HG02943 (cell line): ENCODE measurements at regions not wholly inside any gene's neighbourhood (a gene's known extent, or its start where the extent isn't known, plus 50 kb on each side); places are given as distances from the start of the nearest gene placed in this dataset.
"Not testable (repeated sequence)": the region's sequence is repeated elsewhere in the genome, so short reads cannot be mapped to it uniquely, and the experiment has no call there.

Experiments
- ATAC-seq: cut with Tn5 transposase; IDR thresholded peaks from one replicate; pipeline ENCODE4 v1.9.1; 2021; ENCODE audit warnings: mild to moderate bottlenecking, low read depth, moderate library complexity; ENCODE audit not compliant: unreplicated experiment

GRCh38 chr2:150222942-150223341 is 264.5 kb downstream of the RND3 start:
- ATAC-seq: no peak

DNA sequence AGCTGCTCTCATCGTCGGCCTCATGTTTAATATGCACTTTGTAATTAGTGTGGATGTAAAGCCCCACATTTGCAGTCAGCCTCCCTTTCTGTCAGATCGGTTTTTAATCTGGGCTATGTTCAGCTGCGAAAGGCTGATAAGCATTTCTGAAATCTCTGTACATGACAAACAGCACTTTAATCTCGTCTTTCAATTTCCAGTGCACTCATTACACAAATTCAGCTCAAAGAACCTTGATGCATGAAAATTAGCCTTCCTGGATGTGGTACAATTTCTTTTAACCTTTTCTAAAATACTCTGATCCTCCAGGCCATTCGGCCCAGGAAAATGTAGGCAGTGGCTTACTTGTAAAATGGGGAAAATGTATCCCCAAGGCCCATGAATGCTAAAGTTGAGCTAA is 265.1 kb downstream of the RND3 start:
- no peak for ATAC-seq

- ATAC-seq: no peak
Measured at GRCh38 chr2:150219861-150220260, 267.6 kb downstream of the RND3 start.

DNA sequence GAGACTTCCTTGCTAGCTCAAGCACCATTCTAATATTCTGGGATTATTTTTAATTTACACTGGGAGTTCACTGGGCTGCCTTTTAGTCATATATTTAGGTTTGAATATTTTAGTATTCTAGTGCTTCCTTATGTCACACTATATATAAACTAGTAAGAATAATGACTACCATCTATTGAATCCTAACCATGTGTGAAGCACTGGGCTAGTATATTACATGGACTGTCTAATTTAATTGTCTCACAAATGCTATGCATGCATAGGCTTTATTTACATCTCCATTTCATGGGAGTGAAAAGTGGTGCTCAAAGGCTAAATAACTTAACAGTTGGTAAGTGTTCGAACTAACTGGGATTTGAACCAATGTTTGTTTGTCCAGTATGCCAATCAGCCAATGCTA is 272.4 kb downstream of the RND3 start:
- no peak for ATAC-seq

- no peak for ATAC-seq
Measured at GRCh38 chr2:150214626-150215025, 272.8 kb downstream of the RND3 start.

GRCh38 chr2:150212722-150213171 is 274.7 kb downstream of the RND3 start:
- ATAC-seq: no peak

DNA sequence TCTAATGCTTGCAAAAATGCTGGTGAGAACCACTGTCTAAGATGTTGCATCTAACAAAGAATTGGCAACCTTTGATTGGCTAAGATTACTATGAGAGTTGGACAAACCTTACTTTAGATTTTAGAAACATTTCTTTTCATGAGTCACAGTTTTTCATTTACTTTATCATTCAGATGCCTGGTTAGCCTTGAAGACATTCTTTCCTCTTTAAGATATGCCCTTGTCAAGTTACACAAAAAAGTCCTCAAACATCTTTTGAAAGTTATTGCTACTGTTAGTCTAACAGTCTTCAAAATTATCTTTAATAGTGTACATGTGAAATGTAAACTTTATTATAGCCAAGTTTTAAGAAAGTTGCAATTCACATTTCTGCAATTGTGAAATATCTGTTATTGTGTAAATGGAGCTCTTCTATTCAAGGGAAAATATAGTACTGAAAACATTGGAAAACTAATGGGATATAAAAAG is 276.3 kb downstream of the RND3 start:
- ATAC-seq: no peak

DNA sequence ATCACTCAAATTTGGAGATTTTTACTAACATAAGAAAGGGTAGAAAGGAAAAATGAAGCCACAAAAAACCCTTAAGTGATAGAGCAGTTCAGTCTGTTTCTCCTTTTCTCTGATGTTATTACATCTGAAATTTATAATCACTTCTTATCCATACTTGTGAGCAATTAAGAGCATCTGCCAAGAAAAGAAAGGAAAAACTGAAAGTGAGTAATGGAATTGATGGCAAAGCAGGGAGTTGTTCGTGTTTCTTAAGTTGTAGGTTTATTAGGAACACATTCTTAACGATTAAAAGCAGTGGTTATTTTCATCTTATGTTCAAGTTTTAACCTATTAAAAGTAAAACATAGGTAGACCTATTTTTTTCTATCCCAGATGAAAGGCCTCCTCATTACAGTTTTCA is 277.7 kb downstream of the RND3 start:
- no peak for ATAC-seq

DNA sequence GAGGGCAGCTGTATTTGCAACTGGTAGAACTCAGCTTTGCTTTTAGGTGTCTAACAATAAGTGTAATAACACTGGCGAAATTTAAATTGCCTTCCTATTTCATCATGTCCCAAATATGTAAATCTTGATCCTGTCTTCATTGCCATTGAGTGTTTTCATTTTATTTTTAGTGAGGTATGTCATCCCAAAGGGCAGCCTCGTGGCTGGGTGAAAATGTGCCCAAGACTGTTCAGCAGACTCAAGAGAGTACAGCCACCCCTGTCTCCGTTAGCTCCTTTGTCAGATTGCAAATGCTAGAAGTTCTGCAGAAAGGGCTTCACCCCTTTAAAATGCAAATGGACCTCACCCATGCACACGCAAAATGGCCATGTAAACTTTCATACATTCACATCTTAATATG is 278.8 kb downstream of the RND3 start:
- ATAC-seq: no peak

DNA sequence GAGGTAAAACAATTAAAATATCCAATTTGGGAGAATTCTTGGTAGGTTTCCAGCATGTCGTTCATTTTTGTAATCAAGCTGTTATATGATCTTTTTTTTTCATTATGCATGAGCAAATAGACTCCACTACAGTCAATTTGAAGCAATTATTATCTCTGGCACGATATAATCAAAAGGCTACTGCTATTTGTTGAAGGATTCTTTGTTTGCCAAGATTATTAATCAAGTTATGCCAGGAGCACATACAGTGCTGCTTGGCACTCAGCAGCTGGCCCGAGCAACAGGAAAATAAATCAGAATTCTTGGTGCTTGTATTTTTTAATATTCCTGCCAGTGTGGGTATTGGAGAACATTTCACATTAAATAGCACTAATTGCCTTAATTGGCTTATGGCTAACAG is 279.5 kb downstream of the RND3 start:
- ATAC-seq: no peak

- no peak for ATAC-seq
Measured at GRCh38 chr2:150204451-150204850, 283.0 kb downstream of the RND3 start.

DNA sequence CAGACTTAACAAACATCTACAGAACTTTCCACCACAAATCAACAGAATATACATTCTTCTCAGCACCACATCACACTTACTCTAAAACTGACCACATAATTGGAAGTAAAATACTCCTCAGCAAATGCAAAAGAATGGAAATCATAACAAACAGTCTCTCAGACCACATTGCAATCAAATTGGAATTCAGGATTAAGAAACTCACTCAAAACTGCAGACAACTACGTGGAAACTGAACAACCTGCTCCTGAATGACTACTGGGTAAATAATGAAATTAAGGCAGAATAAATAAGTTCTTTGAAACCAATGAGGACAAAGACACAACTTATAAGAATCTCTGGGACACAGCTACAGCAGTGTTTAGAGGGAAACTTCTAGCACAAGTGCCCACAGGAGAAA is 292.7 kb downstream of the RND3 start:
- not testable (repeated sequence) for ATAC-seq

GRCh38 chr2:150192701-150193100 is 294.8 kb downstream of the RND3 start:
- ATAC-seq: no peak

DNA sequence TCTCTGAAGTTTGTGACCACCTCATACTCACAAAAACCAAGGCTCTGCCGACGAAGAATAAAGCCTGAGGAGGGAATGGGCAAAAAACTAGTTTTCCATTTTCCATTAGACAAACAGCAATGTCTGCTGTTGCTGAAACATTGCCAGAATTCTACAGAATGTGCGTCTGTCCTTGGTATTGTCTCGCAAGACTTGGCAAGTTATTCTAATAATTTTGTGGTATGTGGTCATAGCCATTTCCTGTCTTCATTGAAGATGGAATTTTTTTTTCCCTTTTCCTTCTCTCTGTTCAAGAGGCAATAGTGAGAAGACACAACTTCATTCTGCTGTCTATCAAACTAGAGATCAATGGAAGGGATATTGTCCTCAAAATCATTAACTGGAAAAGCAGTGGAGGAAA is 296.1 kb downstream of the RND3 start:
- no peak for ATAC-seq

- ATAC-seq: no peak
Measured at GRCh38 chr2:150190546-150190945, 296.9 kb downstream of the RND3 start.

GRCh38 chr2:150188800-150189199 is 298.7 kb downstream of the RND3 start:
- no peak for ATAC-seq

DNA sequence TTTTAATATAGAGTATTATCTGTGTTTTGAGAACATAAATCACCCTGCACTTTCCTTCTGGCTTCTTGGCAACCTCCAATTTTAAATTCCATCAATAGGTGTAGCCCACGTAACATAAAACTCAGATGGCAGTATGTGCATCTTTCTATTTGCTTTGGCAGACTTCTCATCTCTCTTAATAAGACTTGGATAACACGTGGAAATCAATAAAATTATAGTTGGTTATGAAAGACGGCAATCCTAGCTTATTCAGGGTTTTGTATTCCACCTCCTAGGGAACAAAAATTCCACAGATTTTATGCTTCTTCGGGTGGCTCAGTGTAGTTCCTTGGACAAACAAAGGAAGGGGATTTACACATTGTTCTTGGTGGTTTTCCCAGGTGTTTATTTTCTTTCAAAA is 299.3 kb downstream of the RND3 start:
- ATAC-seq: no peak

GRCh38 chr2:150182566-150183235 is 304.8 kb downstream of the RND3 start:
- no peak for ATAC-seq

DNA sequence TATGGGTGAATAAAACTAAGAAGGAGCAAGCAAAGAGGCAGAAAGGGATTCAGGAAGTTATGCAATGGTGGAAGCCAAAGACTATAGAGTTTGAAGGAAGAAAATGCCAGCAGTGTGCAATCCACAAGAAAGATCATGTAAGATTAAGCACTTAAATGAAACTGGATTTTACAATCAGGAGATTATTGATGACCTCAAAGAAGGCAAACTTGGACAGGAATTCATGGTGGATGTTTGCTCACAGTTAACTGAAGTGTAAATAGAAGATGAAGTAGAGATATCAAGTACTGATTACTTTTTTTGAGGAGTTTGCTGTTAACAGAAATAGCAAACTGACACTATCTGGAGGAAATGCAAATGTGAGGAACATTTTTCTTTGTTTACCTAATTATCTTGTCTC is 308.9 kb downstream of the RND3 start:
- ATAC-seq: no peak

DNA sequence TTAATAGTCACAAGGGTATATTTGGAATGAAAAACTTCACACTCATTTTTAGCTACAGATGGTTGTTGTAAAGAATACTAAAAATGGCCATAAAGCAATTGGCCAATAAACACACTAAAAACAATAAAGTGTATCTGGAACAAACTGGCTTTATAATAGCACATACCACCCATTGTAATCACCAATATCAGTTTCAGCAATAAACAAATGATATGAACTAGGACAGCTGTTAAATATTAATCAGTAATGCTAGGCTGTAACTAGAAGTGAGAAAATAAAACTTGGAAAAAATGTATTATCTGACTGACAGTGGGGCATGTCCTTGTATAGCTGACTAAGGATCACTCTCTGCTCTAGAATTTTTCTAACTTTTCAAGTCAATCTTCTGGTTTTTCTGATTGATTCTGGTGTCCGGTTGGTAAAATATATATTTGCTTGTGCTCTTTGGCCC is 312.5 kb downstream of the RND3 start:
- ATAC-seq: no peak

DNA sequence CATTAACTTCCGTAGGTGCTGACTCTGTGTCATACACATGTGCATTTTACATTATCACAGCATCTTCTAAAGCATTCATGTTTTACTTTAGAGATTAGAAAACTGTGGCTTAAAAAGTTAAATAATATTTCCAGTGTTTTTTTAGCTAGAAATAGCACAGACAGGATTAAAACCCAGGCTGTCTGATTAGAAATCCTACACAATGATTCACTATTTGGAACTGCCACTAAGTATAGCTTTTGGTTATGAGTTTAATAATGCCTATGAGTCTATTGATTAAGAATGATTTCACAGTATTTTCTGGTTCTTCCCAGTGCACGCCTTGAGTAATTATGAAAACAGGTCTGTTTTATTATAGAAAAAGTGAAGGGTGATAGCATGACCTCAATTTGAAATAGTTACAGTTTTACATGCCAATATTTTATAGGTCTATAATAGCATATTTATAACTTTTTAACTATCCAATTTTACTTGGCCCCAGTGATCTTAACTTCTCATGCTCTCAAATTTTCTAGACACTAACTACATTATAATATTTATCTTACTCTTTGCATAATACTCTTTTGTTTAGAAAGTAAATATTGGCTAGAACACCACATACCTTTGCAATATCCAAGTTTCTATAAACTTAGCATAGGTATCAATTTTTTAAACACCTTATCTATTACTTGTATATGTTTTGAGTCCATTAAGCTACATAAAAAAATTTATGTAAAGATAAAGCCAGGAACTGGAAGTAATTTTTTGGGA is 313.2 kb downstream of the RND3 start:
- no peak for ATAC-seq

DNA sequence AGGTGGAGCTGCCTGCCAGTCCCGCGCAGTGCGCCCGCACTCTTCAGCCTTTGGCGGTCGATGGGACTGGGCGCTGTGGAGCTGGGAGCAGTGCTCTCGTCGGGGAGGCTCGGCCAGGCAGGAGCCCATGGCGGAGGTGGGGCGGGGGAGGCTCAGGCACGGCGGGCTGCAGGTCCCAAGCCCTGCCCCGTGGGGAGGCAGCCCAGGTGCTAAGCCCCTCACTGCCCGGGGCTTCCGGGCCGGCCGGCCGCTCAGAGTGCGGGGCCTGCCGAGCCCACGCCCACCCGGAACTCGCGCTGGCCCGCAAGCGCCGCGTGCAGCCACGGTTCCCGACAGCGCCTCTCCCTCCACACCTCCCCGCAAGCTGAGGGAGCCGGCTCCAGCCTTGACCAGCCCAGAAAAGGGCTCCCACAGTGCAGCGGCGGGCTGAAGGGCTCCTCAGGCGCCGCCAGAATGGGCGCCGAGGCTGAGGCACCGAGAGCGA is 316.4 kb downstream of the RND3 start:
- no peak for ATAC-seq
